ENCODE measurements at regions not wholly inside any gene's neighbourhood (a gene's known extent, or its start where the extent isn't known, plus 50 kb on each side); places are given as distances from the start of the nearest gene placed in this dataset.

GRCh38 chr12:41762691-41763090 lies 382.0 kb downstream of the GXYLT1 start:
- Histone ChIP-seq H3K36me3 (no peaks in the 10 kb centered on the region), H3K4me3 (no peak overlapping the region), H3K4me1 (no peaks in the 10 kb centered on the region), H3K27ac (replicated peaks) (no peak overlapping the region), H3K27me3 (ENCODE audit: low read depth) (no peaks in the 10 kb centered on the region), H3K9me3 (replicated peaks) (peaks cover 18% of the 10 kb centered on the region)
- intact Hi-C loops (cut with micrococcal nuclease), result no loop called here
- DNase-seq, result no peak
- TF ChIP-seq CTCF (IDR thresholded peaks at IDR 0.05; ENCODE audit: borderline replicate concordance), result no peak

- H3K36me3 ChIP-seq, result no peaks in the 10 kb centered on the region
- H3K27me3 ChIP-seq (ENCODE audit: low read depth), result no peaks in the 10 kb centered on the region
- intact Hi-C loops (cut with micrococcal nuclease), result no loop called here
- H3K9me3 ChIP-seq (replicated peaks), result peaks cover 11% of the 10 kb centered on the region
- H3K4me1 ChIP-seq, result no peaks in the 10 kb centered on the region
- no peak for DNase-seq
- TF ChIP-seq CTCF (IDR thresholded peaks at IDR 0.05; ENCODE audit: borderline replicate concordance), result no peak
- no peak overlapping the region for H3K27ac ChIP-seq (replicated peaks)
- no peak overlapping the region for H3K4me3 ChIP-seq
Measured at GRCh38 chr12:41745593-41745992, 399.1 kb downstream of the GXYLT1 start.

GRCh38 chr12:41743835-41744234 lies 400.8 kb downstream of the GXYLT1 start:
- Histone ChIP-seq H3K9me3 (replicated peaks) (no peaks in the 10 kb centered on the region), H3K27me3 (ENCODE audit: low read depth) (no peaks in the 10 kb centered on the region), H3K27ac (replicated peaks) (no peak overlapping the region), H3K4me1 (no peaks in the 10 kb centered on the region), H3K4me3 (no peak overlapping the region), H3K36me3 (no peaks in the 10 kb centered on the region)
- no peak for DNase-seq
- no peak for TF ChIP-seq CTCF (IDR thresholded peaks at IDR 0.05; ENCODE audit: borderline replicate concordance)
- intact Hi-C loops (cut with micrococcal nuclease), result no loop called here

GRCh38 chr12:41739066-41739465 lies 405.6 kb downstream of the GXYLT1 start:
- Histone ChIP-seq H3K36me3 (no peaks in the 10 kb centered on the region), H3K27ac (replicated peaks) (no peak overlapping the region), H3K9me3 (replicated peaks) (no peaks in the 10 kb centered on the region), H3K4me1 (no peaks in the 10 kb centered on the region), H3K4me3 (no peak overlapping the region), H3K27me3 (ENCODE audit: low read depth) (no peaks in the 10 kb centered on the region)
- no peak for TF ChIP-seq CTCF (IDR thresholded peaks at IDR 0.05; ENCODE audit: borderline replicate concordance)
- intact Hi-C loops (cut with micrococcal nuclease), result no loop called here
- no peak for DNase-seq

- intact Hi-C loops (cut with micrococcal nuclease), result no loop called here
- no peak for TF ChIP-seq CTCF (IDR thresholded peaks at IDR 0.05; ENCODE audit: borderline replicate concordance)
- no peaks in the 10 kb centered on the region for H3K36me3 ChIP-seq
- H3K4me3 ChIP-seq, result no peak overlapping the region
- no peaks in the 10 kb centered on the region for H3K4me1 ChIP-seq
- DNase-seq, result no peak
- H3K27ac ChIP-seq (replicated peaks), result no peak overlapping the region
- H3K27me3 ChIP-seq (ENCODE audit: low read depth), result no peaks in the 10 kb centered on the region
- no peaks in the 10 kb centered on the region for H3K9me3 ChIP-seq (replicated peaks)
Measured at GRCh38 chr12:41737423-41737822, 407.3 kb downstream of the GXYLT1 start.

GRCh38 chr12:41736436-41736835 lies 408.2 kb downstream of the GXYLT1 start:
- Histone ChIP-seq H3K9me3 (replicated peaks) (no peaks in the 10 kb centered on the region), H3K4me1 (no peaks in the 10 kb centered on the region), H3K27ac (replicated peaks) (no peak overlapping the region), H3K36me3 (no peaks in the 10 kb centered on the region), H3K4me3 (no peak overlapping the region), H3K27me3 (ENCODE audit: low read depth) (no peaks in the 10 kb centered on the region)
- TF ChIP-seq CTCF (IDR thresholded peaks at IDR 0.05; ENCODE audit: borderline replicate concordance), result no peak
- intact Hi-C loops (cut with micrococcal nuclease), result no loop called here
- no peak for DNase-seq
